ENCODE measurements at regions not wholly inside any gene's neighbourhood (a gene's known extent, or its start where the extent isn't known, plus 50 kb on each side); places are given as distances from the start of the nearest gene placed in this dataset.
"Not testable (repeated sequence)": the region's sequence is repeated elsewhere in the genome, so short reads cannot be mapped to it uniquely, and the experiment has no call there.

DNA sequence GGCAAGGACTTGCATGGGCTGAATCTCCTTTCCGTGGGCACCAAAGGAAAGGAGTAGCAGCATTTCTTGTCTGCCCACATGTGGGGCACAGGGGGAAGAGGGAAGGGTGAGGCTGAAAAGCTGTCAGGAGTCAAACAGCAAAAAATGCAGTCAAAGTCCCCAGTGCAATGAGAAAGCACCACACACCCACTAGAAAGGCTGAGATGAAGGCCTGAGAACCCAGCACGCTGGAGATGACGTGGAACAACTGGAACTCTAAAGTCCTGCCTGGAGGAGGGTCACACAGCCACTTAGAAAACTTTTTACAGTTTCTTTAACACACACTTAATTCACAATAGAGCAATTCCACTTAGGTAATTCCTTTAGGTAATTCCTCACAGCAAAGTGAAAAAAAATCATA is 94.6 kb upstream of the IGFBPL1 start:
- no peak for DNase-seq

DNA sequence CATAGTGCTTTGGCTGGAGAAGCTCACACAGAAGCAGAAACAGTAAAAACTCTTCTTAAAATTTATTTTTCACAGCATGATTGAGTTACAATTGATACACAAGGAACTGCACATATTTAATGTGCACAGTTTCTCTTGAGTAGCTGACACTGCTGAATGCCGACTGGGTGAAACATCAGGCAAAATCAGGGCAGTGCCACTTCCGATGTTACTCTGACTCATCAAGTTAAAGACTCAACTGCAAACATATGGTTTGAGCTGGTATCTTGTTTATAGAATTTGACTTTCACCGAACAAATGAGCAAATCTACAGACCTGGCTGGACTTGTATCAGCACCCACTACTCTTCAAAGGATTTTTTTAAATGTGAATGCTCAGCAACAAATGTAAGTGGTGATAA is 92.0 kb upstream of the IGFBPL1 start:
- peak; percentile 27 for DNase-seq

DNA sequence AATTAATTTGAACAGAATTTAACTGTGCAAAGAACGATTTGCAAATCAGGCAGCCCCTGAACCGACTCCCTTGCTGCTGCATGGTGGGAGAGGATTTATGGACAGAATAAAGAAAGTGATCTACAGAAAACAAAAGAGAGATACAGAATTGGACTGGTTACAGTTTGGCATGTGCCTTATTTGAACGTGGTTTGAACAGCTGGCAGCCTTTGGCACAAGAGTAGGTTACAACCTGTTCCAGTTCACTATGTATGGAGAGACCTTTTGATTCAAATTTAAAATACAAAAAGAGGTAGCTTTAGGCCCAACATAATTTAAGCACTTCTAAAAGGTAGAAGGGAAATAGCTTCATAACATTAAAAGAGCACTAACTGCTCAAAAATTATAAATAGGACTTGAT is 90.8 kb upstream of the IGFBPL1 start:
- DNase-seq, result not testable (repeated sequence)

DNA sequence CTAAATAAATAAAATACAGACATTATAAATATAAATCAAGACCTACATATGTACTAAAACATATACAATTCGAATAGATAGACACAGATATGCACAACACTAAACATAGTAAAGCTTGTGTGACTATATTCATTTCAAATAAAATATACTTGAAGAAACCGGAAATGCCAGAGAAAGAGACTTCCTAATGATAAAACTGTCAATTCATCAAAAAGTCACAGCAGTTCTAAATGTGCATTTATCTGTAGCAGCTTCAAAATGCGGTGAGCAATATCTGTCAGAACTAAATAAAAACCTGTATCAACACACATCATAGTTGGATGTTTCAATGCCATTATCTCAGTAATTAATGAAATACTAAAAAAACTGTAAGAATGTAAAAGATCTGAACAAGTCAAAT is 86.1 kb upstream of the IGFBPL1 start:
- not testable (repeated sequence) for DNase-seq

DNA sequence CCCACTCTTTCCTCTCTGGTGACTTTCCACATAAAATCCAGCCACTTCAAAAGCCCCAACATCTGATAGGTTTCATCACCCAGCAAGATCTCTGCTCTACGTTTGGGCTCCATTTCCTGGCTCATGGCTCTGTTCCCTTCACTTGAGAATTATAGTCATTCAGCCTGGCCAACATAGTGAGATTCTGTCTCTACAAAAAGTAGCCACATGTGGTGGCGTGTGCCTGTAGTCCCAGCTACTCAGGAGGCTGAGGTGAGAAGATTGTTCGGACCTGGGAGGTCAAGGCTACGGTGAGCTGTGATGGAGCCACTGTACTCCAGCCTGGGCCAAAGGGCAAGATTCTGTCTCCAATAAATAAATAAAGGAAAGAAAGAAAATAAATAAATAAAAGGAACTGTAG is 83.3 kb upstream of the IGFBPL1 start:
- no peak for DNase-seq

DNA sequence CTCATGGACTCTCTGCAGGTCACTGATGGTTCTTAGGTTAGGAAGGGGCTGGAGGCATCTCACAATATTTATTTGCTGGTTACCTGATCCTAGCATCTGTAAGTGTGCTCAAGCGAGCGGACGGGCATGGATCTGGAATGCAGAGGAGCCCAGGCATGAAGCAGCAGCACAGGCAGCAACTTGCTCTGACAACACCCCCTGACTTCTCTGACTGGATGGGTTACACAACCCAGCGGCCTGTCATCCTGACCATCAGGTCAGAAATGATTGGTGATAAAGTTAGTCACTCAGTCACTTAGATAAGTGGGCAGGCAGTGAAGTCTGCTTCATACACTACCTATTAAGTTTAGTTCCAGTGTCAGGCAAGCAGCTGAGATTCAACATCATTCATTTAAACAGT is 75.9 kb upstream of the IGFBPL1 start:
- not testable (repeated sequence) for DNase-seq

DNA sequence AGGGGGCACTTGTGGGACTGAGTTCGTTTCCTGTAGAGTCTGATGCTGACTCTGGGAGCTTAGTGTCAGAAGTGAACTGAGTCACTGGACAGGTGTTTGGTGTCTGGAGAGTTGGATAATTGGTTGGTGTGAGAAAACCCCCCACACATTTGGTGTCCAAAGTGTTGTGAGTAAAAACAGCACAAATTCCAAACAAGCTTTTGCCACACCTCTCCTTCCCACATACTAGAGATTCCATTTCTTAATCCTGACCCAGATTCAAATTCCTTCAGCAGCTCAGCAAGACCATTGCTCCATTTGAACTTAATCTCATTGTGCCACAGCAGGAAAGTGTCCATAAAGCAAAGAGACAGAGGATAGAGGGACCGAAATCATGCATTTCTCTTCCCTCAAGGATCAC is 74.3 kb upstream of the IGFBPL1 start:
- not testable (repeated sequence) for DNase-seq

DNA sequence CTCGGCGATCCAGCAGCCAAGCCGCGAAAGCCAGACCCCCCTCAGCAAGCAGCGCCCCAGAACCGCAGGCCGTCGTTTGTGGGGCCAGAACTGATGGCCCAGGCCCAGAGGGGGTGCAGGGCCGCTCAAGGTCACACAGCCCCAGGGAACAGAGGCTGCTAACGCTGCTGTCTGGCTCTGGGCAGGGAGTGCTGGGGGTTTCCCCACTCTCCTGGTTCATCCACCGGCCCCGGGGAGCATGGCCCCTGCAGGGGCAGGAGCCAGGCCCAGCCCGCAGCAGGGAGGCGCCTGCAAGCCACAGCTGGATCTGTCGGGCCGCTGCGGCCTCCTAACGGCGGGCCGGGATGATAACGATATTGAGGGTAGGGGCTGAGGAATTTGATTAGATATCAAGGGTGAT is 64.8 kb upstream of the IGFBPL1 start:
- no peak for DNase-seq

DNA sequence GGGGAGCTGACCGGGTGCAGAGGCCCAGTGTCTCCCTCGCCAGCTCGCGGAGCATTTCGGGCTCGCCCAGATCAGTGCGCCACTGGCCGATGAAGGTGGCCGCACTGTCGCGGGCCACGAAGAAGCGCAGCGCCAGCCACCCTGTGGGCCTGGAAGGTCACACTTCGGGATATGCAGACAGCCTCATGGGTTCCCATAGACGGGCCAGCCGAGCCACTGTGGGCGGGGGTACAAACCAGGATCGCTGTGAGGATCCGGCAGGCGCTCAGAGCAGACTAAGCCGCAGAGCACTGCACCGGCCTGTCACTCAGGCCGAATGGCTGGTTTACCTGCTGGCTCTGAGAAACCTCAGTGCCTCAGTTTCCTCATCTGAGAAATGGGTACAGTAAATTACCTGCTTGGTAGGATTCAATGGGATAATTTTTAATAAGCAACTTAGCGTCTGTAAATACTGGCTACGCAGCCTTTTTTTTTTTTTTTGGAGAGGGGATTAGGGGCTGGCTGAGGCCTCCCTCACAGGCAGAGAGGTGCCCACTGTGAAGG is 64.0 kb upstream of the IGFBPL1 start:
- no peak for DNase-seq

DNA sequence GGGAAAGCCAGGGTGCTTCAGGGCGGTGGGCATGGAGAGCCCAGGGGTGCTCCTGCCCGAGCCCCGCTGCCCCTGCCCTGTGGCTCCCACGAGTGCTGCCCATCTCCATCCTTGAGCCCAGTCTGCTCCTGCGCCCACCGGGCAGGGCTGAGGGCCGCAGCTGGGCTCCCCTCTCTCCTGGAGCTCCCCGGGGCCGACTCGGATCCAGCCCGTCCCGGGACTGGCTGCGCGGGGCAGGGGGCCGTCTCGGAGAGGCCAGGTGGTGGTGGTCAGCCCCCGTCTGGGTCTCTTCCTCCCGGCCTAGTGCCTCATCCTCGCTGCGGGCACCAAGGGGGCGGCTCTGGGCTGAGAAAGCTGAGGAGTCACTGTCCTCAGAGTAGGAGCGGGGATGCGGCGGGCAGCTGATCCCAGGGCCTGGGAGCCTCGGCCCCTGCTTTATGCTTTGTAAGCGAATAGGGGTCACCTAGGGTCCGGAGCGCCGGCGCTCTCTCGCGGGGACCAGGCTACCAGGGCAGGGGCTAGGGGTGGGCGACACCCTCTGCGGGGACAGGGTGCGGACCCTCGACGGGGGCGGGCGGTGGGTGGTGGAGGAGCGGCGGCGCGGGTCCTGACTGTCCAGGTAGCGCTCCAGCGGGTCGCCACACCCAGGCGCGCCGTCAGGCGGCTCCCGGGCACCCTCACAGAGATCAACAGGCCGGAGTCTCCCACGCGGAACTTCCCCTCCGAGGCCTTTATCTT is 63.3 kb upstream of the IGFBPL1 start:
- not testable (repeated sequence) for DNase-seq

DNA sequence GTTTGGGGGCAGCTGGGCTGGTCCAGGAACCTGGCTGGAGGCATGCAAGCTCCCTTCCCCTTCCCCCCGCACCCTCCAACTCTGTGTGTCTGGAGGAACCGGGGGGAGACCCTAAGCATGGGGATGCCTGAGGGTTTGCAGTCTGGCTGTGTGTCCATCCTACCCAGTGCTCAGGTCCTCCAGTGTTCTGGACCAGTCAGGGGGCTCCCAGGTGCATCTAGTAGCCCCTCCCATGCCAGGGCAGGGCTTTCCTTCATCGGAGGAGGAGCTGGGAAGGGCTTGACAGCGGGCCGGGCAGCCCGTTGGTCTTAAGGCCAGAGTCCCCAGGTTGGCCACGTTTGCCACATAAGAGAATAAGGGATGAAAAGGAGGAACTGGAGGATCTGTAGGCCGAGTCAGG is 62.6 kb upstream of the IGFBPL1 start:
- DNase-seq, result no peak

DNA sequence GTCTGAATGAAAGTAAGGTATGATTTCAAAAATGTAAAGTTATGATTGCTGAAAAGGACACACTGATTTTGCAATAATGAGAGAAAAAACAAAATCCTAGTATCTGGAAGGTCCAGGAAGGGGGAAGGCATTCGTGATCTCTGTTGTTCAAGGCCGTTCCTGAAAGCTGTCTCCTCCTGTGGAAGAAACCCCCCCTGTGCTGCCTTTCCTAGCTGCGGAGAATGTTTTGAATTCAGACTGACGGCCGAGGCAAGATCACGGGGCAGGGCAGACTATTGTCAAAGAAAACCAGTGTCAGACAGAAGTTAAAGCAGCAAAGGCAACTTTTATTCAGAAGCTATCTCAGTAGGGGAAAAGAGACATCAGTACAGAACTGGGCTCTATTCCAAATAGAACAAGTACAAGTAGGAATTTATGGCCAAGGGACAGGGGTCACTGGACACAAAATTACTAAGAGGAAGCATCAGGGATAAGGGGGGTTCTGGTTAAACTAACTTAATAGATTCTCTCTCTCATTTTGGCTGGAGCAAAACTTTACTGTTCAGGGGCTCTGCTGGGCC is 61.9 kb upstream of the IGFBPL1 start:
- DNase-seq, result no peak

DNA sequence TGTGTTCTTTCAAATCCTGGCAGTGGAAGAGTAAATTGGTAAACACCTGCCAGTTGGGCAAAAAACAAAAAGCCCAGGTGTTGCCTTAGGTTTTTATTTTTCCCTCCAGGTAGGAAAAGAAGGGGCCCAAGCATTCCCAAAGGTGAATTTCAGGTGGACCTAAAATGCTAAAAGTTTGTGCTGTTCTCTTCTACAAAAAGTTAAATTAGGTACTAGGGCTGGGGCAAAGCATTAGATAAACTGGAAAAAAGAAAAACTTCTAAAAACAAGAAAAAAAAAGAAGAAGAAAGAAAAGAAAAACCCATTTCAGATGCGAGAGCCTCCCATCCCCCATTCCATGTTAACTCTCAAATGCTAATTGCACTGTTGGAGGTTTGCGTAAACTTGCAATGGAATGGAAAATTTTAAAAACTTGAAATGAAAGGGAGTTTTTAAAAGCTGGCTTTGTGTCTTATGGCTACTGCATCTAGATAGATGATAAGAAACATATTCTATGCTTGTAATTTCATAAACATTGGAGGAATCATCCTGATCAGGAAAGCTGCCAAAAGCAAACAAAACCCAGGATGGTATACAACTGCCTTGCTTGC is 59.9 kb upstream of the IGFBPL1 start:
- DNase-seq, result not testable (repeated sequence)

DNA sequence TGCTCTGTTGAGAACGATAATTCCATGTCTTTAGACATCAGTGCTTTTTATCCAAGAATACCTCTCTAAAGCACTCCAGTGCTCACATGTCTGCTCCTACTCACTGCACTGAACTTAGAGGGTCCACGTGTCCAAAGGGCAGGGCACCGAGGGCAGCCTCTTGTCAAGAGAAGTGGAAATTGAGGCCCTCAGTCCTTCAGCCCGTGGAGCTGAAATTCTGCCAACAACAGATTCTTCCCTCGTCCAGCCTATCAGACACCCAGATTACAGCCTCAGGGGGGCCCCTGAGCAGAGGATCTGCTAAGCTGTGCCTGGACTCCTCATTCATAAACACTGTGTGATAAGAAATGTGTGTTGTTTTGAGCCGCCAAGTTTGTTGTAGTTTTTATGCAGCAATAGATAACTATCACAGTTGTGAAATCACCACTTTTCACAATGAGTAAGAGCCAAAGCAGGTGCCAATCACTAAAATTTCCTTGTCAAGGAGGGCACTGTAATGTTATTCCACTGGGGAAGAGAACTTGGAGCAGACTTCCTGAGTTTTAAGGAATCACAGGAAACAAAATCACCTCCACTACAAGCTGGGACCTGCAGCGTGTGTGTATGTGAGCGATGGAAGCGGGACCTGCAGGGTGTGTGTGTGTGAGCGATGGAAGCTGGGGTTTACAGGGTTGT is 58.8 kb upstream of the IGFBPL1 start:
- no peak for DNase-seq

DNA sequence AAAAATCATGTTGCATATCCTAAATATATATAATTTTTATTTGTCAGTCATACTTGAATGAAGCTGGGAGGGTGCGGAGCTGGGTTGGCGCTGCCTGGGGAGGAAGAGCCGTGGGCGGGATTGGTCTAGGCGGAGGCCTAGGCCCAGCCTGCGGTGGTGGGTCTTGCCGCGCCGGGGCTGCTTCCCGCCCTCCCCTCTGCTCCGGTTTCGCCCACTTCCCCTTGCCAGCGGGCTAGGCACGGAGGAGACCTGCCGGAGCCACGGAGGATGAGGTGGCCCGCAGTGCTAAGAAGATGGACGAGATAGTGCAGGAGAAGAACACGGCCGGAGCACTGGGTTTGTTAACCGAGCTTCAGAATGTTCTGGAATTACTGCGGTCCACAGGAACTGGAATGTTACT is 54.0 kb upstream of the IGFBPL1 start:
- DNase-seq, result no peak

DNA sequence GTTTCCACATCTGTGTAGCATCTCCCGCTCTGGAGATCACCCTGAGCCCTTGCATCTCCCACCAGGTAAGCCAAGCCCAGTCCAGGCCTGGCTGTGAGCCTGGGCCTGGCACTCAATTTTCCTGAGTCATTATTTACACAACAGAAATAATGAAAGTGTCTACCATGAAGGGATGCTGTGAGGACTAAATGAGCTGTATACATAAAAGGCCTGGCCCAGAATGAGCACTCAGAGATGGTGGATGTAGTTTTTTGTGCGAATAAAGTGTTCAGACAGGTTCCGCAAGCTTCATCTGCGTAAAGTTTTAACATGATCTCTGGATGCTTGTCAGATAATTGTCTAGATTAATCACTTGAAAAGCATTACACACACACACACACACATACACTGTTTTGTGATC is 50.2 kb upstream of the IGFBPL1 start:
- DNase-seq, result not testable (repeated sequence)

All from CD4-positive, alpha-beta T cell treated with Interleukin-4 for 4 hours (primary cell).